ENCODE measurements at regions not wholly inside any gene's neighbourhood (a gene's known extent, or its start where the extent isn't known, plus 50 kb on each side); places are given as distances from the start of the nearest gene placed in this dataset.

GRCh38 chr7:16356301-16356958, 64.9 kb downstream of the CRPPA start:
- TF ChIP-seq, protein P1, sequence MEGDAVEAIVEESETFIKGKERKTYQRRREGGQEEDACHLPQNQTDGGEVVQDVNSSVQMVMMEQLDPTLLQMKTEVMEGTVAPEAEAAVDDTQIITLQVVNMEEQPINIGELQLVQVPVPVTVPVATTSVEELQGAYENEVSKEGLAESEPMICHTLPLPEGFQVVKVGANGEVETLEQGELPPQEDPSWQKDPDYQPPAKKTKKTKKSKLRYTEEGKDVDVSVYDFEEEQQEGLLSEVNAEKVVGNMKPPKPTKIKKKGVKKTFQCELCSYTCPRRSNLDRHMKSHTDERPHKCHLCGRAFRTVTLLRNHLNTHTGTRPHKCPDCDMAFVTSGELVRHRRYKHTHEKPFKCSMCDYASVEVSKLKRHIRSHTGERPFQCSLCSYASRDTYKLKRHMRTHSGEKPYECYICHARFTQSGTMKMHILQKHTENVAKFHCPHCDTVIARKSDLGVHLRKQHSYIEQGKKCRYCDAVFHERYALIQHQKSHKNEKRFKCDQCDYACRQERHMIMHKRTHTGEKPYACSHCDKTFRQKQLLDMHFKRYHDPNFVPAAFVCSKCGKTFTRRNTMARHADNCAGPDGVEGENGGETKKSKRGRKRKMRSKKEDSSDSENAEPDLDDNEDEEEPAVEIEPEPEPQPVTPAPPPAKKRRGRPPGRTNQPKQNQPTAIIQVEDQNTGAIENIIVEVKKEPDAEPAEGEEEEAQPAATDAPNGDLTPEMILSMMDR (IDR thresholded peaks at IDR 0.05; ENCODE audit: low read depth, low read length, poor library complexity, severe bottlenecking) = no peak
- TF ChIP-seq EZH2phosphoT487 (IDR thresholded peaks at IDR 0.05; ENCODE audit: borderline replicate concordance, low read length) = no peak

All from DOHH2 (cell line).